ENCODE measurements at regions not wholly inside any gene's neighbourhood (a gene's known extent, or its start where the extent isn't known, plus 50 kb on each side); places are given as distances from the start of the nearest gene placed in this dataset.

GRCh38 chr16:76199681-76200220 lies 77.5 kb upstream of the CNTNAP4 start:
- H3K4me2 ChIP-seq = no peak overlapping the region
- H4K20me1 ChIP-seq (replicated peaks; ENCODE audit: insufficient read depth) = no peaks in the 10 kb centered on the region
- TF ChIP-seq EZH2phosphoT487 (IDR thresholded peaks at IDR 0.05; ENCODE audit: unreplicated experiment) (no peak), STAT1 (IDR thresholded peaks at IDR 0.05; ENCODE audit: unreplicated experiment) (no peak), REST (IDR thresholded peaks at IDR 0.05; ENCODE audit: unreplicated experiment) (no peak), CREB1 (CRISPR knock-in tag; IDR thresholded peaks at IDR 0.05; ENCODE audit: low read depth) (no peak), EZH2 (IDR thresholded peaks at IDR 0.05; ENCODE audit: low read depth, unreplicated experiment) (no peak), POLR2AphosphoS5 (IDR thresholded peaks at IDR 0.05; ENCODE audit: low read depth) (no peak), ZNF114 (CRISPR knock-in tag; IDR thresholded peaks at IDR 0.05) (no peak), ZNF331 (CRISPR knock-in tag; IDR thresholded peaks at IDR 0.05; ENCODE audit: low read depth) (no peak), NANOG (IDR thresholded peaks at IDR 0.05; ENCODE audit: borderline replicate concordance) (no peak)
- TF ChIP-seq, protein P1, sequence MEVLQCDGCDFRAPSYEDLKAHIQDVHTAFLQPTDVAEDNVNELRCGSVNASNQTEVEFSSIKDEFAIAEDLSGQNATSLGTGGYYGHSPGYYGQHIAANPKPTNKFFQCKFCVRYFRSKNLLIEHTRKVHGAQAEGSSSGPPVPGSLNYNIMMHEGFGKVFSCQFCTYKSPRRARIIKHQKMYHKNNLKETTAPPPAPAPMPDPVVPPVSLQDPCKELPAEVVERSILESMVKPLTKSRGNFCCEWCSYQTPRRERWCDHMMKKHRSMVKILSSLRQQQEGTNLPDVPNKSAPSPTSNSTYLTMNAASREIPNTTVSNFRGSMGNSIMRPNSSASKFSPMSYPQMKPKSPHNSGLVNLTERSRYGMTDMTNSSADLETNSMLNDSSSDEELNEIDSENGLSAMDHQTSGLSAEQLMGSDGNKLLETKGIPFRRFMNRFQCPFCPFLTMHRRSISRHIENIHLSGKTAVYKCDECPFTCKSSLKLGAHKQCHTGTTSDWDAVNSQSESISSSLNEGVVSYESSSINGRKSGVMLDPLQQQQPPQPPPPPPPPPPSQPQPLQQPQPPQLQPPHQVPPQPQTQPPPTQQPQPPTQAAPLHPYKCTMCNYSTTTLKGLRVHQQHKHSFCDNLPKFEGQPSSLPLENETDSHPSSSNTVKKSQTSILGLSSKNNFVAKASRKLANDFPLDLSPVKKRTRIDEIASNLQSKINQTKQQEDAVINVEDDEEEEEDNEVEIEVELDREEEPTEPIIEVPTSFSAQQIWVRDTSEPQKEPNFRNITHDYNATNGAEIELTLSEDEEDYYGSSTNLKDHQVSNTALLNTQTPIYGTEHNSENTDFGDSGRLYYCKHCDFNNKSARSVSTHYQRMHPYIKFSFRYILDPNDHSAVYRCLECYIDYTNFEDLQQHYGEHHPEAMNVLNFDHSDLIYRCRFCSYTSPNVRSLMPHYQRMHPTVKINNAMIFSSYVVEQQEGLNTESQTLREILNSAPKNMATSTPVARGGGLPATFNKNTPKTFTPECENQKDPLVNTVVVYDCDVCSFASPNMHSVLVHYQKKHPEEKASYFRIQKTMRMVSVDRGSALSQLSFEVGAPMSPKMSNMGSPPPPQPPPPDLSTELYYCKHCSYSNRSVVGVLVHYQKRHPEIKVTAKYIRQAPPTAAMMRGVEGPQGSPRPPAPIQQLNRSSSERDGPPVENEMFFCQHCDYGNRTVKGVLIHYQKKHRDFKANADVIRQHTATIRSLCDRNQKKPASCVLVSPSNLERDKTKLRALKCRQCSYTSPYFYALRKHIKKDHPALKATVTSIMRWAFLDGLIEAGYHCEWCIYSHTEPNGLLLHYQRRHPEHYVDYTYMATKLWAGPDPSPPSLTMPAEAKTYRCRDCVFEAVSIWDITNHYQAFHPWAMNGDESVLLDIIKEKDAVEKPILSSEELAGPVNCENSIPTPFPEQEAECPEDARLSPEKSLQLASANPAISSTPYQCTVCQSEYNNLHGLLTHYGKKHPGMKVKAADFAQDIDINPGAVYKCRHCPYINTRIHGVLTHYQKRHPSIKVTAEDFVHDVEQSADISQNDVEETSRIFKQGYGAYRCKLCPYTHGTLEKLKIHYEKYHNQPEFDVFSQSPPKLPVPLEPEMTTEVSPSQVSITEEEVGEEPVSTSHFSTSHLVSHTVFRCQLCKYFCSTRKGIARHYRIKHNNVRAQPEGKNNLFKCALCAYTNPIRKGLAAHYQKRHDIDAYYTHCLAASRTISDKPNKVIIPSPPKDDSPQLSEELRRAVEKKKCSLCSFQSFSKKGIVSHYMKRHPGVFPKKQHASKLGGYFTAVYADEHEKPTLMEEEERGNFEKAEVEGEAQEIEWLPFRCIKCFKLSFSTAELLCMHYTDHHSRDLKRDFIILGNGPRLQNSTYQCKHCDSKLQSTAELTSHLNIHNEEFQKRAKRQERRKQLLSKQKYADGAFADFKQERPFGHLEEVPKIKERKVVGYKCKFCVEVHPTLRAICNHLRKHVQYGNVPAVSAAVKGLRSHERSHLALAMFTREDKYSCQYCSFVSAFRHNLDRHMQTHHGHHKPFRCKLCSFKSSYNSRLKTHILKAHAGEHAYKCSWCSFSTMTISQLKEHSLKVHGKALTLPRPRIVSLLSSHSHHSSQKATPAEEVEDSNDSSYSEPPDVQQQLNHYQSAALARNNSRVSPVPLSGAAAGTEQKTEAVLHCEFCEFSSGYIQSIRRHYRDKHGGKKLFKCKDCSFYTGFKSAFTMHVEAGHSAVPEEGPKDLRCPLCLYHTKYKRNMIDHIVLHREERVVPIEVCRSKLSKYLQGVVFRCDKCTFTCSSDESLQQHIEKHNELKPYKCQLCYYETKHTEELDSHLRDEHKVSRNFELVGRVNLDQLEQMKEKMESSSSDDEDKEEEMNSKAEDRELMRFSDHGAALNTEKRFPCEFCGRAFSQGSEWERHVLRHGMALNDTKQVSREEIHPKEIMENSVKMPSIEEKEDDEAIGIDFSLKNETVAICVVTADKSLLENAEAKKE (CRISPR knock-in tag; IDR thresholded peaks at IDR 0.05) = no peak
- TF ChIP-seq, protein P2, sequence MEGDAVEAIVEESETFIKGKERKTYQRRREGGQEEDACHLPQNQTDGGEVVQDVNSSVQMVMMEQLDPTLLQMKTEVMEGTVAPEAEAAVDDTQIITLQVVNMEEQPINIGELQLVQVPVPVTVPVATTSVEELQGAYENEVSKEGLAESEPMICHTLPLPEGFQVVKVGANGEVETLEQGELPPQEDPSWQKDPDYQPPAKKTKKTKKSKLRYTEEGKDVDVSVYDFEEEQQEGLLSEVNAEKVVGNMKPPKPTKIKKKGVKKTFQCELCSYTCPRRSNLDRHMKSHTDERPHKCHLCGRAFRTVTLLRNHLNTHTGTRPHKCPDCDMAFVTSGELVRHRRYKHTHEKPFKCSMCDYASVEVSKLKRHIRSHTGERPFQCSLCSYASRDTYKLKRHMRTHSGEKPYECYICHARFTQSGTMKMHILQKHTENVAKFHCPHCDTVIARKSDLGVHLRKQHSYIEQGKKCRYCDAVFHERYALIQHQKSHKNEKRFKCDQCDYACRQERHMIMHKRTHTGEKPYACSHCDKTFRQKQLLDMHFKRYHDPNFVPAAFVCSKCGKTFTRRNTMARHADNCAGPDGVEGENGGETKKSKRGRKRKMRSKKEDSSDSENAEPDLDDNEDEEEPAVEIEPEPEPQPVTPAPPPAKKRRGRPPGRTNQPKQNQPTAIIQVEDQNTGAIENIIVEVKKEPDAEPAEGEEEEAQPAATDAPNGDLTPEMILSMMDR (conservative IDR thresholded peaks at IDR 0.05; ENCODE audit: low read depth in 2 of 2) = no peak
- H3K4me1 ChIP-seq (ENCODE audit: insufficient read depth) = peaks cover 24% of the 10 kb centered on the region
- no peaks in the 10 kb centered on the region for H3F3A ChIP-seq (replicated peaks; ENCODE audit: low read depth)
- H3K4me3 Mint-ChIP-seq = no peak overlapping the region
- no peak overlapping the region for H3K27ac Mint-ChIP-seq
- H3K27ac ChIP-seq (ENCODE audit: low read depth) = no peak overlapping the region
- H3K36me3 ChIP-seq (ENCODE audit: insufficient read depth) = no peaks in the 10 kb centered on the region
- H3K4me1 Mint-ChIP-seq = peaks cover 3% of the 10 kb centered on the region; the same call in 2 of the 3 replicates
- no peak overlapping the region for H3K4me3 ChIP-seq
- peaks cover 65% of the 10 kb centered on the region for H3K9me3 Mint-ChIP-seq
- H3K79me2 ChIP-seq (replicated peaks; ENCODE audit: insufficient read depth) = no peaks in the 10 kb centered on the region
- no peaks in the 10 kb centered on the region for H3K36me3 Mint-ChIP-seq (ENCODE audit: low read depth)
- H2AFZ ChIP-seq = no peak overlapping the region
- no peak for ATAC-seq
- no peak for DNase-seq (ENCODE audit: low spot score)
- no peaks in the 10 kb centered on the region for H3K9me2 ChIP-seq (ENCODE audit: insufficient read depth)
- peaks cover 6% of the 10 kb centered on the region for H3K27me3 Mint-ChIP-seq (ENCODE audit: insufficient read depth, low read depth, poor library complexity)
- no peaks in the 10 kb centered on the region for H3K27me3 ChIP-seq (ENCODE audit: insufficient read depth)

All from GM23338 (cell line).